Loucy (cell line): ENCODE measurements at regions not wholly inside any gene's neighbourhood (a gene's known extent, or its start where the extent isn't known, plus 50 kb on each side); places are given as distances from the start of the nearest gene placed in this dataset.

ENCODE experiments used
- H2AFZ ChIP-seq: fragments of 200-600 bp; sonication (generic); 2 replicates; pipeline ENCODE4 v1.6.0; 2016; ENCODE audit warnings: antibody characterized with exemption, mild to moderate bottlenecking, low read length, moderate library complexity
- H3F3A ChIP-seq: fragments of 200-600 bp; 2 replicates; pipeline ENCODE4 v1.6.0; 2016; ENCODE audit warnings: antibody characterized with exemption, low read depth, mild to moderate bottlenecking
- H3K27me3 ChIP-seq: fragments of 200-600 bp; sonication (generic); 2 replicates; pipeline ENCODE4 v1.6.1; 2014; ENCODE audit warnings: low read length, mild to moderate bottlenecking; ENCODE audit not compliant: insufficient read depth, poor library complexity, severe bottlenecking
- H3K36me3 ChIP-seq: fragments of 200-600 bp; sonication (generic); 2 replicates; pipeline ENCODE4 v1.6.1; 2016; ENCODE audit warnings: low read length; ENCODE audit not compliant: insufficient read depth
- H3K4me1 ChIP-seq: fragments of 200-600 bp; sonication (generic); 2 replicates; pipeline ENCODE4 v1.5.1; 2014; ENCODE audit warnings: low read length, mild to moderate bottlenecking; ENCODE audit not compliant: insufficient read depth, poor library complexity, severe bottlenecking
- H3K4me2 ChIP-seq: fragments of 200-600 bp; sonication (generic); 2 replicates; pipeline ENCODE4 v1.6.0; 2014; ENCODE audit warnings: antibody characterized with exemption, low read length, low read depth, mild to moderate bottlenecking; ENCODE audit not compliant: poor library complexity, severe bottlenecking
- H3K4me3 ChIP-seq: fragments of 200-600 bp; sonication (generic); 2 replicates; pipeline ENCODE4 v1.5.1; 2014; ENCODE audit warnings: low read length, mild to moderate bottlenecking, mixed read lengths; ENCODE audit not compliant: poor library complexity, severe bottlenecking
- H3K79me2 ChIP-seq: fragments of 200-600 bp; sonication (generic); 2 replicates; pipeline ENCODE4 v1.6.1; 2014; ENCODE audit warnings: low read length; ENCODE audit not compliant: insufficient read depth
- H3K9ac ChIP-seq: fragments of 200-600 bp; sonication (generic); 2 replicates; pipeline ENCODE4 v1.6.0; 2014; ENCODE audit warnings: mild to moderate bottlenecking, low read depth, low read length, moderate library complexity; ENCODE audit not compliant: poor library complexity, severe bottlenecking
- H3K9me2 ChIP-seq: fragments of 200-600 bp; sonication (generic); replicated peaks from 2 replicates; pipeline ENCODE4 v1.6.1; 2016; ENCODE audit warnings: low read depth, low read length, mixed read lengths
- H3K9me3 ChIP-seq: fragments of 200-600 bp; sonication (generic); 2 replicates; pipeline ENCODE4 v1.6.1; 2014; ENCODE audit warnings: mild to moderate bottlenecking, antibody characterized with exemption, low read length, low read depth; ENCODE audit not compliant: insufficient read depth
- H4K20me1 ChIP-seq: fragments of 200-600 bp; sonication (generic); 2 replicates; pipeline ENCODE4 v1.6.0; 2014; ENCODE audit warnings: antibody characterized with exemption, low read length, mild to moderate bottlenecking; ENCODE audit not compliant: insufficient read depth, poor library complexity, severe bottlenecking
- EZH2phosphoT487 ChIP-seq: fragments of 200-600 bp; IDR thresholded peaks from 2 replicates; pipeline ENCODE4 v1.6.1; 2018; ENCODE audit warnings: antibody characterized with exemption, mild to moderate bottlenecking, moderate library complexity, borderline replicate concordance
- TF ChIP-seq, protein P1 (sequence below): fragments of 200-600 bp; sonication (generic); conservative IDR thresholded peaks from 2 replicates; pipeline ENCODE4 v1.5.1; 2014; ENCODE audit warnings: mild to moderate bottlenecking, antibody characterized with exemption, low read length

DNA sequence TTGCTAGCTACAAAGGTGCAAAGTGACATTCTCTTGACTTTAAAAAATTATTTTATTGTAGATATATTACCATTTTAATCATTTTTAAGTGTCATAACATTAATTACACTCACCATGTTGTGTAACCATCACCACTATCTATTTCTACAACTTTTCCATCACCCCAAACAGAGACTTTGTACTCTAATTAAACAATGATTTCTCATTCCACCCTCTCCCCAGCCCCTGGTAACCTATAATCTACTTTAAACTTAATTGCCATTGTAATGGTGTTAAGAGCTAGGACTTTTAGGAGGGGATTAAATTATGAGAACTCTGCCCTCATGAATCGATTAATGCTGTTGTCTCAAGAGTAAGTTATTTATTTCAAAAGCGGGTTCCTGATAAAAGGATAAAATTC lies 352.9 kb upstream of the SEL1L start:
- Histone ChIP-seq H3F3A (no peaks in the 10 kb centered on the region), H3K4me2 (no peak overlapping the region), H3K9me2 (0 out of 2 replicates have a peak, but pooled peaks cover 3% of the 10 kb centered on the region), H3K4me3 (no peak overlapping the region), H3K9me3 (no peaks in the 10 kb centered on the region), H3K27me3 (no peaks in the 10 kb centered on the region), H2AFZ (no peak overlapping the region), H3K79me2 (no peaks in the 10 kb centered on the region), H4K20me1 (no peaks in the 10 kb centered on the region), H3K36me3 (no peaks in the 10 kb centered on the region), H3K9ac (no peak overlapping the region), H3K4me1 (no peaks in the 10 kb centered on the region)
- TF ChIP-seq, protein P1, sequence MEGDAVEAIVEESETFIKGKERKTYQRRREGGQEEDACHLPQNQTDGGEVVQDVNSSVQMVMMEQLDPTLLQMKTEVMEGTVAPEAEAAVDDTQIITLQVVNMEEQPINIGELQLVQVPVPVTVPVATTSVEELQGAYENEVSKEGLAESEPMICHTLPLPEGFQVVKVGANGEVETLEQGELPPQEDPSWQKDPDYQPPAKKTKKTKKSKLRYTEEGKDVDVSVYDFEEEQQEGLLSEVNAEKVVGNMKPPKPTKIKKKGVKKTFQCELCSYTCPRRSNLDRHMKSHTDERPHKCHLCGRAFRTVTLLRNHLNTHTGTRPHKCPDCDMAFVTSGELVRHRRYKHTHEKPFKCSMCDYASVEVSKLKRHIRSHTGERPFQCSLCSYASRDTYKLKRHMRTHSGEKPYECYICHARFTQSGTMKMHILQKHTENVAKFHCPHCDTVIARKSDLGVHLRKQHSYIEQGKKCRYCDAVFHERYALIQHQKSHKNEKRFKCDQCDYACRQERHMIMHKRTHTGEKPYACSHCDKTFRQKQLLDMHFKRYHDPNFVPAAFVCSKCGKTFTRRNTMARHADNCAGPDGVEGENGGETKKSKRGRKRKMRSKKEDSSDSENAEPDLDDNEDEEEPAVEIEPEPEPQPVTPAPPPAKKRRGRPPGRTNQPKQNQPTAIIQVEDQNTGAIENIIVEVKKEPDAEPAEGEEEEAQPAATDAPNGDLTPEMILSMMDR, result no peak
- TF ChIP-seq EZH2phosphoT487, result no peak

DNA sequence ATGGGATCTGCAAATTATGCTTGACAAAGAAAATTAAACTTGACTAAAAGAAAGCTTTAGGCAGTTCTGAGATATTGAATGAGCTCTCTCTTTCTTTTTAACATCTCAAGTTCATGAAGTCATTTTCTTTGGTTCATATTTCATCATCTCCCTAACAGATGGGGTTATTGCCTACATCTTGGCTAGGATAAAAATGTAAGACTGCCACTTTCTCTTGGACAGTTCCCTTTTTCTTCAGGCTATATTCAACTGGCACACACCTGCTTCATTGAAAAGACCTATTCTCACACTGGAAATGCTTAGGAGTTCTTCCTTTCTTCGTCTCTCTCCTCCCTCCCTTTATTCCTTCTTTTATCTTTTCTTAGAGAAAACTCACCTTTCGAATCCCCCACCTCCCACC lies 355.9 kb upstream of the SEL1L start:
- no peak overlapping the region for H3K4me2 ChIP-seq
- H3K4me3 ChIP-seq, result no peak overlapping the region
- H3K79me2 ChIP-seq, result no peaks in the 10 kb centered on the region
- no peaks in the 10 kb centered on the region for H3K9me3 ChIP-seq
- no peak overlapping the region for H2AFZ ChIP-seq
- H3K4me1 ChIP-seq, result no peaks in the 10 kb centered on the region
- H3K9me2 ChIP-seq, result 0 out of 2 replicates have a peak, but pooled peaks cover 3% of the 10 kb centered on the region
- H3F3A ChIP-seq, result no peaks in the 10 kb centered on the region
- no peak overlapping the region for H3K9ac ChIP-seq
- H3K27me3 ChIP-seq, result no peaks in the 10 kb centered on the region
- H4K20me1 ChIP-seq, result no peaks in the 10 kb centered on the region
- no peaks in the 10 kb centered on the region for H3K36me3 ChIP-seq
- TF ChIP-seq EZH2phosphoT487, result no peak
- TF ChIP-seq, protein P1, result no peak

DNA sequence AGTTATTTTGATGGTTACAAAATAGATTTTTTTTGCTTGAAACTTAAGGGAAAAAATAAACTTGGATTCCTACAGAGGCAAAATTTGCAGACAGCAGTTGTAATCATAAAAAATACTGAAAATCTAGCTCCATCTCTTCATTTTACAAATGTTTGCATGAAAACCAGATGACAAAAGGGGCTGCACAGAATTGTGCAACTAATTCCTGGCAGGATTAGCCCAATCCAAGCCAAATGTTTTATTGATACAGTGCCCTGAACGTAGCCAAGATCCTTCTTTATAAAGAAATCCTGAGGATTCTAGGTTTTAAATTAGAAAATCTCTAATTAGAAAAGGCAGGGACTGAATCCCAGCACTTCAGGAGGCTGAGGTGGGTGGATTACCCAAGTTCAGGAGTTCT lies 356.4 kb upstream of the SEL1L start:
- Histone ChIP-seq H3K36me3 (no peaks in the 10 kb centered on the region), H3K4me2 (no peak overlapping the region), H2AFZ (no peak overlapping the region), H3K4me3 (no peak overlapping the region), H3K9me2 (0 out of 2 replicates have a peak, but pooled peaks cover 3% of the 10 kb centered on the region), H3K4me1 (no peaks in the 10 kb centered on the region), H3F3A (no peaks in the 10 kb centered on the region), H3K9ac (no peak overlapping the region), H3K27me3 (no peaks in the 10 kb centered on the region), H3K79me2 (no peaks in the 10 kb centered on the region), H4K20me1 (no peaks in the 10 kb centered on the region), H3K9me3 (peaks cover under 1% of the 10 kb centered on the region; the same call in 1 of the 2 replicates)
- no peak for TF ChIP-seq EZH2phosphoT487
- TF ChIP-seq, protein P1, result no peak
